ENCODE measurements at regions not wholly inside any gene's neighbourhood (a gene's known extent, or its start where the extent isn't known, plus 50 kb on each side); places are given as distances from the start of the nearest gene placed in this dataset.

DNA sequence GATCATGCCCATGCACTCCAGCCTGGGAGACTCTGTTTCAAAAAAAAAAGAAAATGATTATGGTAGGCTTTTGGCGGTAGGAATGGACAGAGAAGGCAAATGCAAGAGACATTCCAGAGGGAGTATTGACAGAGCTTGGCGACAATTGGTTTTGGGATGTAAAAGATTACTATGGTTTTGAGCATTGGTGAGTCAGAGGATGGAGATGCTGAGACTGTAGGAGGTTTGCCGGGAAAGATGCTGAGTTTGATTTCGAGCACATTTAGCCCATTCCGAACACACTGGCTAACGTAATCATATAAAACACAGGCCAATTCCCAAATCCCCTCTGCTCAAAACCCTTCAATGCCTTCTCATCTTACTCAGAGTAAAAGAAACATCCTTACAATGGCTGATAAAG, 161.6 kb upstream of the MKLN1 start:
- Histone ChIP-seq H3K4me1 (peaks cover 12 to 25% of the 10 kb centered on the region in 2 donors), H3K27ac (no peak overlapping the region), H3K9me3 (no peaks in the 10 kb centered on the region), H3K4me3 (no peak overlapping the region), H3K27me3 (no peaks in the 10 kb centered on the region), H3K36me3 (no peaks in the 10 kb centered on the region)
- TF ChIP-seq CTCF (IDR thresholded peaks at IDR 0.05 in 4 of 5, conservative IDR thresholded peaks at IDR 0.05 in 1 of 5) (no peak), POLR2A (IDR thresholded peaks at IDR 0.05) (no peak)
- DNase-seq, result no peak
- intact Hi-C loops (cut with DNase I; ENCODE audit: low total_unique reads), result no loop called here
- no peak for ATAC-seq
- in situ Hi-C loops (cut with MboI; ENCODE audit: low sequenced_read_pairs in 4 of 4), result no loop called here

DNA sequence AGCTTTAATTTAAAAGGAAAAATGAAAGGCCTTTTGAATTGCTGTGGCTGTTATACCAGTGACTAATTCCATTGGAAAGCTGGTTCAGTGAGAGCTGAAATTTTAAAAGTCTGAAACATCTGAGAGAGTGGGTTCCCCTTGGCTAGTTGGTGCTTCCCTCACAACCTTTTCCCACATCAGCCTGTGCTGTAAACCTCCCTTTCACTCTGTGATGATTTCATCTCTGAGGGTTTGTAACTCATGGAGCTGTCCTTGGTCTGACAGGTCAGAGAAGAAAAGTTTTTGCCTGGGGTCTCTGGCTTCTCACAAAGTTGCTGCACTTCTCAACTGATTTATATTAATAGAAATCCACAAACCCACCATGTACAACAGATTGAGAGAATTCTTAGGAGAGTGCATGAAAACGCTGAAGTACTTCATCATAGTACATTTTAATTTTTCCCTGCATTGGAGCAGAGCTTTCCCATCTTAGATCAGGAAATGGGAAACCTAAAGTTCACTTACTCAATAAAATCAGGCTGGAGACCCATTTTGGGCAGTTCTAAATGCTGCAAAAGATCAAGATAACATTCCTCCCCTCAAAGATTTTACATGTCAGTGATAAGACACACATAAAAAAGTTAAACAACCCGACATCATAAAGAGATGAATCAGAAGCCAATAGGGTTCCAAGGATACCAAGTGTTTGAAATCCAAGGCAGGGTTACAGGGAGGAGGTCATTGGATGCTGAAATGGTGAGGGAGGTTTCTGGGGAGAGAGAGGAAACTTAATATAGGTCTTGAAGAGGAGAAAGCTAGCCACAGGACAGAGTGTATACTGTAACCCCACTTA, 157.0 kb upstream of the MKLN1 start:
- Histone ChIP-seq H3K36me3 (no peaks in the 10 kb centered on the region), H3K4me3 (no peak overlapping the region), H3K27me3 (no peaks in the 10 kb centered on the region), H3K27ac (no peak overlapping the region), H3K4me1 (no peaks in the 10 kb centered on the region), H3K9me3 (no peaks in the 10 kb centered on the region)
- DNase-seq, result no peak
- intact Hi-C loops (cut with DNase I; ENCODE audit: low total_unique reads) (no loop called here), in situ Hi-C loops (cut with MboI; ENCODE audit: low sequenced_read_pairs in 4 of 4) (no loop called here)
- TF ChIP-seq POLR2A (IDR thresholded peaks at IDR 0.05) (no peak), CTCF (IDR thresholded peaks at IDR 0.05 in 4 of 5, conservative IDR thresholded peaks at IDR 0.05 in 1 of 5) (no peak)
- ATAC-seq, result no peak

DNA sequence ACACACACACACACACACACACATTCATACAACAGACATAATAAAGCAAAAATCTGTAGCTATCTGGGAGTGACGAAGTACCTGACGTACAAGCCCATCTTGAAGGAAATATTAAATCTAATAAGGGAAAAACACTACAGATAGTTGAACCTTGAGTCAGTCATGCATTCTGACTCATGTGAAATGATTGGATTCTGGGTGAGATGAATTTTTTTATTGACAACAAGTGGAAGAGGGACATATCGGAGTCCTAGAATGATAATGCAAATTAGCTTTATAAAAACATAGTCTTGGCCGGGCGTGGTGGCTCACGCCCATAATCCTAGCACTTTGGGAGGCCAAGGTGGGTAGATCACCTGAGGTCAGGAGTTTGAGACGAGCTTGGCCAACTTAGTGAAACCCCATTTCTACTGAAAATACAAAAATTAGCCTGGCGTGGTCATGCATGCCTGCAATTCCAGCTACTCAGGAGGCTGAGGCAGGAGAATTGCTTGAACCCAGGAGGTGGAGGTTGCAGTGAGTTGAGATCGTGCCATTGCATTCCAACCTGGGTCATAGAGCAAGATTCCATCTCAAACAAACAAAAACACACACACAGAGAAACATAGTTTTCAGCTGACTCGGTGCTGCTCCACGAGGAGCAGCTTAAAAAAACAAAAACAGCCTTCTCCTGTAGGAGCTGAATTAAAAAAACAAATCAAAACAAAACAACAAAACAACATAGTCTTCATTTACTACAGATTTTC, 154.4 kb upstream of the MKLN1 start:
- no peak overlapping the region for H3K27ac ChIP-seq
- DNase-seq (no peak), ATAC-seq (no peak)
- intact Hi-C loops (cut with DNase I; ENCODE audit: low total_unique reads), result no loop called here
- H3K9me3 ChIP-seq, result no peaks in the 10 kb centered on the region
- H3K36me3 ChIP-seq, result no peaks in the 10 kb centered on the region
- no peaks in the 10 kb centered on the region for H3K4me1 ChIP-seq
- TF ChIP-seq CTCF (IDR thresholded peaks at IDR 0.05 in 4 of 5, conservative IDR thresholded peaks at IDR 0.05 in 1 of 5) (no peak), POLR2A (IDR thresholded peaks at IDR 0.05) (no peak)
- no peaks in the 10 kb centered on the region for H3K27me3 ChIP-seq
- H3K4me3 ChIP-seq, result no peak overlapping the region
- in situ Hi-C loops (cut with MboI; ENCODE audit: low sequenced_read_pairs in 4 of 4), result no loop called here

DNA sequence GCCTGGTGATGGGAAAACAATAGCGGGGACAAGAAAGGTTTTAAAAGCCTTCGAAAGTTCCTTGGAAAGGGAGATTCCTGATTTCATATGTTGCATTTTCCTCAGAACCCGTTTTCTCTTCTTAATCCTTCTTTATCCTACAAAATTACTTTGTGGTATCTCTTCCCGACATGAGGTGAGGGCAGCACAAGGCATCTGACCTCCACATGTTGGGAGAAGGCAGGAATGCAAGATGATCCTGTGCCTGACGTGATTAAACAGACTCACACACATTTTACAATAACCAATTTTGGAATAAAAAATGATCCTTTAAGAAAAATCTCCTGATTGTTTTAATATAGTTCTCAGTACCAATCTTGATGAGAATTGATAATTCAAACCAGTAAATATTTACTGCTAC, 153.3 kb upstream of the MKLN1 start:
- in situ Hi-C loops (cut with MboI; ENCODE audit: low sequenced_read_pairs in 4 of 4), result no loop called here

More for the DNA sequence above, 153.3 kb upstream of the MKLN1 start:
- DNase-seq (no peak), ATAC-seq (no peak)
- Histone ChIP-seq H3K4me3 (no peak overlapping the region), H3K4me1 (no peaks in the 10 kb centered on the region), H3K36me3 (no peaks in the 10 kb centered on the region), H3K27me3 (no peaks in the 10 kb centered on the region), H3K27ac (no peak overlapping the region), H3K9me3 (no peaks in the 10 kb centered on the region)
- intact Hi-C loops (cut with DNase I; ENCODE audit: low total_unique reads), result no loop called here
- no peak for TF ChIP-seq CTCF (IDR thresholded peaks at IDR 0.05 in 4 of 5, conservative IDR thresholded peaks at IDR 0.05 in 1 of 5)

Data from gastrocnemius medialis (tissue), 4 donors.